Ascending aorta (tissue), 2 donors: ENCODE measurements at regions not wholly inside any gene's neighbourhood (a gene's known extent, or its start where the extent isn't known, plus 50 kb on each side); places are given as distances from the start of the nearest gene placed in this dataset.
"Not testable (repeated sequence)": the region's sequence is repeated elsewhere in the genome, so short reads cannot be mapped to it uniquely, and the experiment has no call there.

ENCODE experiments used
- DNase-seq, 2 donors: peaks; one replicate each; pipeline ENCODE4 v3.0.0-alpha.2; 2019; ENCODE audit warnings: low spot score in 2 of 2
- H3K27ac ChIP-seq, 2 donors: fragments of 200-600 bp; sonication (generic); one replicate each; pipeline ENCODE4 v1.5.1; 2016 to 2017; ENCODE audit warnings: mild to moderate bottlenecking in 1 of 2
- H3K27me3 ChIP-seq: fragments of 200-600 bp; sonication (generic); one replicate; pipeline ENCODE4 v1.5.1; 2017
- H3K36me3 ChIP-seq, 2 donors: fragments of 200-600 bp; sonication (generic); one replicate each; pipeline ENCODE4 v1.5.1; 2016
- H3K4me1 ChIP-seq, 2 donors: fragments of 200-600 bp; sonication (generic); one replicate each; pipeline ENCODE4 v1.5.1; 2016 to 2017; ENCODE audit warnings: mild to moderate bottlenecking in 1 of 2
- H3K4me3 ChIP-seq, 2 donors: fragments of 200-600 bp; sonication (generic); one replicate each; pipeline ENCODE4 v1.5.1; 2016 to 2017; ENCODE audit warnings: mild to moderate bottlenecking in 1 of 2
- H3K9me3 ChIP-seq, 2 donors: fragments of 200-600 bp; sonication (generic); one replicate each; pipeline ENCODE4 v1.5.1; 2016
- CTCF ChIP-seq, 3 experiments: fragments of 200-600 bp in 2 of 3; fragments of 450-650 bp in 1 of 3; sonication (generic) in 2 of 3; IDR thresholded peaks; one replicate each; pipeline ENCODE4 v1.5.1; 2016 to 2019; ENCODE audit warnings: antibody characterized with exemption in 3 of 3, mild to moderate bottlenecking in 1 of 3, moderate library complexity in 1 of 3
- intact Hi-C: fragments of 100-400 bp; cut with DNase I; formaldehyde crosslinking; loops from one replicate; pipeline ENCODE4 v1.15.1; 2023

- Histone ChIP-seq H3K27ac (no peak overlapping the region), H3K4me1 (no peaks in the 10 kb centered on the region), H3K27me3 (no peaks in the 10 kb centered on the region), H3K4me3 (no peak overlapping the region), H3K9me3 (no peaks in the 10 kb centered on the region), H3K36me3 (no peaks in the 10 kb centered on the region)
- DNase-seq, result no peak
- intact Hi-C loops, result no loop called here
- TF ChIP-seq CTCF (IDR thresholded peaks at IDR 0.05), result no peak
Observed at GRCh38 chr3:157857440-157857839, 248.8 kb downstream of the SHOX2 start.

- no peaks in the 10 kb centered on the region for H3K4me1 ChIP-seq
- TF ChIP-seq CTCF (IDR thresholded peaks at IDR 0.05), result no peak
Observed at GRCh38 chr3:157856078-157856939, 249.9 kb downstream of the SHOX2 start.

GRCh38 chr3:157845839-157846238, 260.4 kb downstream of the SHOX2 start:
- H3K4me1 ChIP-seq, H3K27ac ChIP-seq, H3K27me3 ChIP-seq, intact Hi-C loops, H3K9me3 ChIP-seq, H3K36me3 ChIP-seq, DNase-seq, H3K4me3 ChIP-seq: not testable (repeated sequence)

More at GRCh38 chr3:157856078-157856939, 249.9 kb downstream of the SHOX2 start:
- no peaks in the 10 kb centered on the region for H3K27me3 ChIP-seq
- H3K4me3 ChIP-seq, result no peak overlapping the region
- intact Hi-C loops, result no loop called here
- H3K27ac ChIP-seq, result no peak overlapping the region
- DNase-seq, result no peak
- H3K36me3 ChIP-seq, result no peaks in the 10 kb centered on the region
- no peaks in the 10 kb centered on the region for H3K9me3 ChIP-seq

GRCh38 chr3:157844800-157845565, 261.2 kb downstream of the SHOX2 start:
- no peaks in the 10 kb centered on the region for H3K27me3 ChIP-seq
- no peaks in the 10 kb centered on the region for H3K4me1 ChIP-seq
- no peak overlapping the region for H3K4me3 ChIP-seq
- no peaks in the 10 kb centered on the region for H3K36me3 ChIP-seq
- H3K9me3 ChIP-seq, result no peaks in the 10 kb centered on the region
- TF ChIP-seq CTCF (IDR thresholded peaks at IDR 0.05), result no peak
- no peak overlapping the region for H3K27ac ChIP-seq
- intact Hi-C loops, result no loop called here
- DNase-seq, result no peak

GRCh38 chr3:157844216-157844615, 262.0 kb downstream of the SHOX2 start:
- no peaks in the 10 kb centered on the region for H3K36me3 ChIP-seq
- no peak overlapping the region for H3K27ac ChIP-seq
- intact Hi-C loops, result no loop called here
- no peaks in the 10 kb centered on the region for H3K27me3 ChIP-seq
- H3K4me1 ChIP-seq, result no peaks in the 10 kb centered on the region
- no peak for TF ChIP-seq CTCF (IDR thresholded peaks at IDR 0.05)
- no peak overlapping the region for H3K4me3 ChIP-seq
- no peaks in the 10 kb centered on the region for H3K9me3 ChIP-seq
- no peak for DNase-seq

GRCh38 chr3:157841029-157841428, 265.2 kb downstream of the SHOX2 start:
- H3K27me3 ChIP-seq, result no peaks in the 10 kb centered on the region

More at GRCh38 chr3:157841029-157841428, 265.2 kb downstream of the SHOX2 start:
- H3K9me3 ChIP-seq, result no peaks in the 10 kb centered on the region
- H3K4me1 ChIP-seq, result no peaks in the 10 kb centered on the region
- TF ChIP-seq CTCF (IDR thresholded peaks at IDR 0.05), result no peak
- DNase-seq, result no peak
- intact Hi-C loops, result no loop called here
- H3K27ac ChIP-seq, result no peak overlapping the region
- no peak overlapping the region for H3K4me3 ChIP-seq
- H3K36me3 ChIP-seq, result no peaks in the 10 kb centered on the region
